GM12878 (cell line): ENCODE measurements at regions not wholly inside any gene's neighbourhood (a gene's known extent, or its start where the extent isn't known, plus 50 kb on each side); places are given as distances from the start of the nearest gene placed in this dataset.

ENCODE experiments used
- ASH2L ChIP-seq: fragments of 300-600, 200-600 bp; sonication (generic); IDR thresholded peaks from 2 replicates; pipeline ENCODE4 v1.6.1; 2017; ENCODE audit warnings: low read depth, mild to moderate bottlenecking, borderline replicate concordance
- ATF7 ChIP-seq: fragments of 450-650 bp; IDR thresholded peaks from 2 replicates; pipeline ENCODE4 v1.6.1; 2016; ENCODE audit warnings: low read depth, mild to moderate bottlenecking
- POLR2AphosphoS5 ChIP-seq: IDR thresholded peaks from 2 replicates; pipeline ENCODE4 v1.6.1; 2011; ENCODE audit warnings: mild to moderate bottlenecking, low read length, inconsistent platforms
- RBBP5 ChIP-seq: fragments of 200-600 bp; sonication (generic); conservative IDR thresholded peaks from 2 replicates; pipeline ENCODE4 v1.6.1; 2016
- RELA ChIP-seq: fragments of 450-650 bp; IDR thresholded peaks from 2 replicates; pipeline ENCODE4 v1.8.0; 2014; ENCODE audit warnings: borderline replicate concordance; ENCODE audit not compliant: partially characterized antibody
- YY1 ChIP-seq: IDR thresholded peaks from 2 replicates; pipeline ENCODE4 v1.6.1; 2011; ENCODE audit warnings: low read depth, mild to moderate bottlenecking, low read length
- TF ChIP-seq, protein P1 (sequence below): fragments of 450-650 bp; IDR thresholded peaks from 2 replicates; pipeline ENCODE4 v1.6.1; 2017; ENCODE audit warnings: mild to moderate bottlenecking
- TF ChIP-seq, protein P2 (sequence below), 3 experiments: IDR thresholded peaks in 2 of 3; conservative IDR thresholded peaks in 1 of 3; 2 replicates each; pipeline ENCODE4 v1.5.1; 2011; ENCODE audit warnings: low read depth in 3 of 3, low read length in 3 of 3, mild to moderate bottlenecking in 3 of 3, control low read depth in 2 of 3, moderate library complexity in 2 of 3, inconsistent platforms in 1 of 3, mixed read lengths in 1 of 3; ENCODE audit not compliant: control insufficient read depth in 2 of 3, insufficient read depth in 1 of 3; ENCODE audit errors: extremely low read depth in 1 of 3
- TF ChIP-seq, protein P3 (sequence below): fragments of 450-650 bp; IDR thresholded peaks from 2 replicates; pipeline ENCODE4 v1.6.1; 2017; ENCODE audit warnings: mild to moderate bottlenecking, moderate library complexity

DNA sequence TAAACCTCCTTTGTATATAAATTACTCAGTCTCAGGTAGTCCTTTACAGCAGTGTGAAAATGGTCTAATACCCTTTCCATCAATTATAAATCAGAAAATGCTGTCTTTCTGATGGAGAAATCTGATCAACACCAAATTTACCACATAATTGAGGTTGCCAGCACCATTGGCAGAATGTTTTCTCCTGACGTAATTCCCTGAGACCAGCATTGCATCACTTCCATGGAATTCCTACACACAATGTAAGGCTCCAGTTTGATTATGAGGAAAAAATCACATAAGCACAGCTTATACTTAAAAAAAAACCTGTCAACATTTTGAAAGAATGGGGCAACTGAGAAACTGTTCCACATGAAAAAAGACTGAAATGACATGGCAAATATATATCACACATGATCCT, 618.7 kb upstream of the CDH6 start:
- TF ChIP-seq RBBP5 = no peak
- TF ChIP-seq, protein P1, sequence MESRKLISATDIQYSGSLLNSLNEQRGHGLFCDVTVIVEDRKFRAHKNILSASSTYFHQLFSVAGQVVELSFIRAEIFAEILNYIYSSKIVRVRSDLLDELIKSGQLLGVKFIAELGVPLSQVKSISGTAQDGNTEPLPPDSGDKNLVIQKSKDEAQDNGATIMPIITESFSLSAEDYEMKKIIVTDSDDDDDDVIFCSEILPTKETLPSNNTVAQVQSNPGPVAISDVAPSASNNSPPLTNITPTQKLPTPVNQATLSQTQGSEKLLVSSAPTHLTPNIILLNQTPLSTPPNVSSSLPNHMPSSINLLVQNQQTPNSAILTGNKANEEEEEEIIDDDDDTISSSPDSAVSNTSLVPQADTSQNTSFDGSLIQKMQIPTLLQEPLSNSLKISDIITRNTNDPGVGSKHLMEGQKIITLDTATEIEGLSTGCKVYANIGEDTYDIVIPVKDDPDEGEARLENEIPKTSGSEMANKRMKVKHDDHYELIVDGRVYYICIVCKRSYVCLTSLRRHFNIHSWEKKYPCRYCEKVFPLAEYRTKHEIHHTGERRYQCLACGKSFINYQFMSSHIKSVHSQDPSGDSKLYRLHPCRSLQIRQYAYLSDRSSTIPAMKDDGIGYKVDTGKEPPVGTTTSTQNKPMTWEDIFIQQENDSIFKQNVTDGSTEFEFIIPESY = no peak
- no peak for TF ChIP-seq RELA
- no peak for TF ChIP-seq ATF7
- TF ChIP-seq, protein P2, sequence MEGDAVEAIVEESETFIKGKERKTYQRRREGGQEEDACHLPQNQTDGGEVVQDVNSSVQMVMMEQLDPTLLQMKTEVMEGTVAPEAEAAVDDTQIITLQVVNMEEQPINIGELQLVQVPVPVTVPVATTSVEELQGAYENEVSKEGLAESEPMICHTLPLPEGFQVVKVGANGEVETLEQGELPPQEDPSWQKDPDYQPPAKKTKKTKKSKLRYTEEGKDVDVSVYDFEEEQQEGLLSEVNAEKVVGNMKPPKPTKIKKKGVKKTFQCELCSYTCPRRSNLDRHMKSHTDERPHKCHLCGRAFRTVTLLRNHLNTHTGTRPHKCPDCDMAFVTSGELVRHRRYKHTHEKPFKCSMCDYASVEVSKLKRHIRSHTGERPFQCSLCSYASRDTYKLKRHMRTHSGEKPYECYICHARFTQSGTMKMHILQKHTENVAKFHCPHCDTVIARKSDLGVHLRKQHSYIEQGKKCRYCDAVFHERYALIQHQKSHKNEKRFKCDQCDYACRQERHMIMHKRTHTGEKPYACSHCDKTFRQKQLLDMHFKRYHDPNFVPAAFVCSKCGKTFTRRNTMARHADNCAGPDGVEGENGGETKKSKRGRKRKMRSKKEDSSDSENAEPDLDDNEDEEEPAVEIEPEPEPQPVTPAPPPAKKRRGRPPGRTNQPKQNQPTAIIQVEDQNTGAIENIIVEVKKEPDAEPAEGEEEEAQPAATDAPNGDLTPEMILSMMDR (IDR thresholded peaks at IDR 0.05 in 2 of 3, conservative IDR thresholded peaks at IDR 0.05 in 1 of 3; ENCODE audit: control insufficient read depth in 2 of 3, extremely low read depth in 1 of 3, insufficient read depth in 1 of 3, low read depth in 3 of 3, low read length in 3 of 3) = no peak
- no peak for TF ChIP-seq YY1
- no peak for TF ChIP-seq ASH2L
- TF ChIP-seq, protein P3, sequence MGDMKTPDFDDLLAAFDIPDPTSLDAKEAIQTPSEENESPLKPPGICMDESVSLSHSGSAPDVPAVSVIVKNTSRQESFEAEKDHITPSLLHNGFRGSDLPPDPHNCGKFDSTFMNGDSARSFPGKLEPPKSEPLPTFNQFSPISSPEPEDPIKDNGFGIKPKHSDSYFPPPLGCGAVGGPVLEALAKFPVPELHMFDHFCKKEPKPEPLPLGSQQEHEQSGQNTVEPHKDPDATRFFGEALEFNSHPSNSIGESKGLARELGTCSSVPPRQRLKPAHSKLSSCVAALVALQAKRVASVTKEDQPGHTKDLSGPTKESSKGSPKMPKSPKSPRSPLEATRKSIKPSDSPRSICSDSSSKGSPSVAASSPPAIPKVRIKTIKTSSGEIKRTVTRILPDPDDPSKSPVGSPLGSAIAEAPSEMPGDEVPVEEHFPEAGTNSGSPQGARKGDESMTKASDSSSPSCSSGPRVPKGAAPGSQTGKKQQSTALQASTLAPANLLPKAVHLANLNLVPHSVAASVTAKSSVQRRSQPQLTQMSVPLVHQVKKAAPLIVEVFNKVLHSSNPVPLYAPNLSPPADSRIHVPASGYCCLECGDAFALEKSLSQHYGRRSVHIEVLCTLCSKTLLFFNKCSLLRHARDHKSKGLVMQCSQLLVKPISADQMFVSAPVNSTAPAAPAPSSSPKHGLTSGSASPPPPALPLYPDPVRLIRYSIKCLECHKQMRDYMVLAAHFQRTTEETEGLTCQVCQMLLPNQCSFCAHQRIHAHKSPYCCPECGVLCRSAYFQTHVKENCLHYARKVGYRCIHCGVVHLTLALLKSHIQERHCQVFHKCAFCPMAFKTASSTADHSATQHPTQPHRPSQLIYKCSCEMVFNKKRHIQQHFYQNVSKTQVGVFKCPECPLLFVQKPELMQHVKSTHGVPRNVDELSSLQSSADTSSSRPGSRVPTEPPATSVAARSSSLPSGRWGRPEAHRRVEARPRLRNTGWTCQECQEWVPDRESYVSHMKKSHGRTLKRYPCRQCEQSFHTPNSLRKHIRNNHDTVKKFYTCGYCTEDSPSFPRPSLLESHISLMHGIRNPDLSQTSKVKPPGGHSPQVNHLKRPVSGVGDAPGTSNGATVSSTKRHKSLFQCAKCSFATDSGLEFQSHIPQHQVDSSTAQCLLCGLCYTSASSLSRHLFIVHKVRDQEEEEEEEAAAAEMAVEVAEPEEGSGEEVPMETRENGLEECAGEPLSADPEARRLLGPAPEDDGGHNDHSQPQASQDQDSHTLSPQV = no peak
- TF ChIP-seq POLR2AphosphoS5 = no peak
